ENCODE measurements at regions not wholly inside any gene's neighbourhood (a gene's known extent, or its start where the extent isn't known, plus 50 kb on each side); places are given as distances from the start of the nearest gene placed in this dataset.

DNA sequence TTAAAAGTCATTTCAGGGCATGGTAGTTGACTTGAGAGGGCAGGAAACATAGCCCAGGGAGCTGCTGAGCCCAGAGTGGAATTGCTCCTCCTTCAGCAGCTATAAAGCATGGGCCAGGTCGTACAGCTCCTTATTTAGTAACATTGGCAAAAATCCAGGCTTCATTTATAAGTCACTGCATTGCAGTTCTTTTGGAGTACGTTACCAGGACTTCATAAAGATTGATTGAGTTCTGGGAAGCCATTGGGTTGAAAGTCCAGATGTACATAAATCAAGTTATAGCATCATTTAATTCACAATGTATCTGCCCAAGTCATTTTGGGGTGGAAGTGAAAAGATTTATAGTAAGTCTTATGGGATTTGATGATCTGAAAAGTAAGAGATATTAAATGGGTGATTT is 53.0 kb upstream of the ANKEF1 start:
- DNase-seq (ENCODE audit: low read depth in 2 of 3, low spot score in 2 of 3): no peak

DNA sequence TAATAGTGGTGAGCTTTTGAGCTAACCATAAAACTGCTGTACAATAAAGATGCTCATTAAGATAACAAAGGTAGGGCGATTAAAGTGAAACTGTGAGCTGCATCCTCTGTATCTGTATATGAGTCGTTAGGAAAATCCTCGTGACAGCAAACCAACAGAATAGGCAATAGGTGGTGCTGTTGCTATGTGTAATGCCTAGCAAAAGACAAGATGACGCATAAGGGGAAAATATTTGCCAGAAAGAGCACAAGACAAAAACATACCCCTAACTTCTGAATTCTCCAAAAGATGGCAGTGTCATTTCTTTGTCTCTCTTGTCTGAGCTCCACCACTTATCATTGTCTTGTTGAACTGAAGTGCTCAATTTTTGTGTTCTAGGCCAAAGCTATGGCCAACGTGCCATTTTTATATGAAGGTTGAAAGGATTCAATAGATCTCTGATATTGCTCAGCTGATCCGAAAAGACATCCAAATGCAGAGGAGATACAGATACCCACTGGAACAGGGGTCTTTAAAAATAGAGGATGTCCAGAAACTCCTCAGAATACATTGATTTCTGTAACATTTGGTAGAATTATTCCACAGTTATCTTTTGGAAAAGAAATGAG is 56.3 kb upstream of the ANKEF1 start:
- DNase-seq (ENCODE audit: low read depth in 2 of 3, low spot score in 2 of 3): no peak

DNA sequence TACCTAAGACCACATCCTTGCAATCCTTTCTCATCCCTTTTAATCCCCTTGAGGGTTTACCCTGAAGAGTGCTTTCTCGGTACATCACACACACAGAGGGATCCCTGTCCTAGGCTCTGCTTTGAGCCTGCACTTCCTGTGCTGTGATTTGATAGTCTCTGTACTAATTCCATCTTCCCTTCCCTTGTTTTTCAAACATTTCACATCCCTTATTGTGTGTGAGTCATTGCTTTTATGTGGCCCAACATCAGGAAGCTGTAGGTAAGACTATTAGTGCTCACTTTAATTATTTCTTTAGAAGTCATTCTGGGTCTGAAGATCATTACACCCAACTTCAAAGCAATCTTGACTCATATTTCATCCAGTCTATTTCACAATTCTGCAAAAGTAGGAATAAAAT is 57.2 kb upstream of the ANKEF1 start:
- no peak for DNase-seq (ENCODE audit: low read depth in 2 of 3, low spot score in 2 of 3)

DNA sequence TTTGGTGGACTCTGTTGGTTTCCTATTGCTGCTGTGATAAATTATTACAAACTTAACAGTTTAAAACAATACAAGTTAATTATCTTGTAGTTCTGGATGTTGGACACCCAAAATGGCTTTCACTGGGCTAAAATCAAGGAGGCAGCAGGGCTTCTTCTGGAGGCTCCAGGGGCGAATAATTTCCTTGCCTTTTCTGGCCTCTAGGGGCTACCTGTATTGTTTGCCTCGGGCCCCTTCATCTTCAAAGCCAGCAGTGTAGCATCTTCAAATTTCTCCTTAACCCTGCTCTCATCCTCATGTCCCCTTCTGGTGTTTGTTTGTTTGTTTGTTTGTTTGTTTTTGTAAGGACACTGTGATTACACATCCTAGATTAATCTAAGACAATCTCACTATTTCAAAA is 60.5 kb upstream of the ANKEF1 start:
- DNase-seq (ENCODE audit: low read depth in 2 of 3, low spot score in 2 of 3): no peak

DNA sequence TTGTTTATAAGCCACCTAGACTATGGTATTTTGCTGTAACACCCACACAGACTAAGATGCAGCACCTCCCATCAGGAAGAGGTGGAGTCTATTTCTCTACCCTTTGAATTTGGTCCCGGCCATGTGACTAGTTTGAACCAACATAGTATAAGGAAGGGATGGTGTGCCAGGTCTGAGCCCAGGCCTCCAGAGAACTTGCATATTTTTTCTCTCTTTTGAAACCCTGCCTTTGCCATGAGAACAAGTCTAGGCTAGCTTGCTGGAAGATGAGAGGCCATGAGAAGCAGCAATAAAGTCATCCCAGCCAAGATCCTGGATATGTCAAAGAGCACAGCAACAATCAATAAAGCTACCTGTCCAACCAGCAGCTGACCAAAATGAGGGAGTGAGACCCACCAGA is 63.0 kb upstream of the ANKEF1 start:
- DNase-seq (ENCODE audit: low read depth in 2 of 3, low spot score in 2 of 3): no peak

DNA sequence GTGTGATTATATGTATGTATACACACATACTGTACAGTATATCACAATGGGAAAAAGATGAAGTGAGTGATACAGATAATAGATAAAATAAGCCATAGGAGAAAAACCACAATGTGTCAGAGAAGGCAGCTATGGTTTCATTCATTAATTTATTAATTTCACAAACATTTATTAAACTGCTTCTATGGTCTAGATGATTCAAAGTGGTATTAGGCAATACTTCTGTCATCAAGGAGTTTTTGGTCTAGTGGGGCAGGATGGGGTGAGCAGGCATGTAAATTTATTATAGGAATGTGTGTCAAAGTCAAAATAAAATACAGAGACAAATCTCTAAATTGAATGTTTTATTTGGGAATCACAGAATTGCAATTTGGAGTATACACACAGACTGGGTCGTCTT is 65.2 kb upstream of the ANKEF1 start:
- no peak for DNase-seq (ENCODE audit: low read depth in 2 of 3, low spot score in 2 of 3)

DNA sequence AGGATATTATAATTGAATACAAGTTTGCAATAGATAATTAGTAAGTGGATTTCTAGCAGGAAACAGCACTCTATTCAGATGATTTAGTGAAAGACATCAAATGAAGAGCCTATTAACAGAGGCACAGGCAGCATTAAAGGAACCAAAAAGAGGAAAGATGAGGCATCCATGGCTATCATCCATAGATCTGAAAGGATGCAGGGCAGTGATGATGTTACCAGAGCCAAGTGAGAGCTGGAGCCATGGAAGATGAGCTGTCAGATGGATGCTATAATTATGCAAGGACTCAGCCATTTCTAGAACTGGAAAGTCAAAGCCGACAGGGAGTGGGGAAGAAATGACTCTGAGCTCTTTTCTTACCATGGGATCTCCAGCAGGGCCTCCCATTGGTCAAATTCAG is 66.8 kb upstream of the ANKEF1 start:
- no peak for DNase-seq (ENCODE audit: low read depth in 2 of 3, low spot score in 2 of 3)

DNA sequence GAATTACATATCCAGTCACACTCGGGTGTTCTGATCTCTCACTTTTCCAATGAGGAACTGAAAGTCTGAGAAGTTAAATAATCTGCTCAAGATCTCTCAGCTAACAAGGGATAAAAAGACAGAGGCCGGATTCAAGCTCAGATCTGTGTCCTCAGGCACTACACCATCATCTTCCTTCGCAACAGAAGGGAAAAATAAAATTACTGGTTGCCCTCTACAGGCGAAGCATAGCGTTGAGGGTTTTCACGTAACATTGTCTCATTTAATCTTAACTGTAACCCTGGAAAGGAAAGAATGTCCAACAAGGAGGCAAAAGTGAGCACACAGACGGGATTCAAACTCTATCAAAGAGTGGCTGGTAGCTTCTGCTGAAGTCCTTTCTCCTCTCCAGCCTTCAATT is 67.8 kb upstream of the ANKEF1 start:
- DNase-seq (ENCODE audit: low read depth in 2 of 3, low spot score in 2 of 3): no peak

DNA sequence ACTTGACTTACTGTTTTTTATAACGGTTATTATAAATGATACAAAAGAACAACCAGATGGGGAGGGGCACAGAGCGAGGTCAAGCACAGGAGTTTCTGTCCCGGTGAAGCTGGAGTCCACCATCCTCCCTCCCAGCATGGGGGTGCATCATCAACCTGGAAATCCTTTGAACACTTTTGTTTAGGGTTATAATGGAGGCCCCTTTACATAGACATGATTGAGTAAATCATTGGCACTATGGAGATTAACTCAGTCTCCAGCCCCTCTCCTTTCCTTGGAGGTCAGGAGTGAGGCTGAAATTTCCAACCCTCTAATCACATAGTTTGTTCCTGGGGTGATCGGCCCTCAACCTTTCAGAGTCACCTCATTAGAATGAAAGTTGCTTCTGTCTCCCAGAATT is 71.8 kb upstream of the ANKEF1 start:
- no peak for DNase-seq (ENCODE audit: low read depth in 2 of 3, low spot score in 2 of 3)

DNA sequence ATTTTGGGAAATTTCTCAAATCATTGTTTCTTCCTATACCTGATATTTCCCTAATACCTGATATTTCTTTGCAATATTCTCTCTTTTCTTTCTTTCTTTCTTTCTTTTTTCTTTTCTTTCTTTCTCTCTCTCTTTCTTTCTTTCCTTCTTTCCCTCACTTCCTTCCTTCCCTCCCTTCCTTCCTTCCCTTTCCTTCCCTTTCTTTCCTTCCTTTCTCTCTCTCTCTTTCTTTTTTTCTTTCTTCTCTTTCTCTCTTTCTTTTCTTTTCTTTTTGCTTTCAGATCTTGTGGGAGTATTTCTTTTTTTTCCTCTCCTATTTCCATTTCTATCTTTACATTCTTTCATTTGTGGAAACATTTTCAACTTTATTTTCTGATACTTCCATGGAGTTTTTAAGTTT is 76.1 kb upstream of the ANKEF1 start:
- DNase-seq (ENCODE audit: low read depth in 2 of 3, low spot score in 2 of 3): no peak

DNA sequence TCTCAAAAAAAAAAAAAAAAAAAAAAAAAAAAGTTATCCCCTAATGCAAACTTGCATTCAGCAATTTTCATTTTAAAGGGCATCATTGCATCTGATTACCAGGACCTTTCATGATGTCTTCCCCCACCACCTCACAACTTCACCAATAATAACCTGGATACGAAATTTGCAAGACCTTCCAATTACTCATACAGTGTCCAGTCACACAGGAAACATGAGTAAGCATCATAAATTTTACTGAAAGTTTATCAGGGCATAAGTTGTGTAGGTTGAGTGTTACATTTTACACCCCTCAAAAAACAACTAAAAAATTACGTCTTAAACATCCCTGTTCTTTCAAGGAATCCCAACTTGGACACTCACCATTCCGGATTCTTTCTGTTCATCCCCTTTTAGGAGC is 79.1 kb upstream of the ANKEF1 start:
- no peak for DNase-seq (ENCODE audit: low read depth in 2 of 3, low spot score in 2 of 3)

DNA sequence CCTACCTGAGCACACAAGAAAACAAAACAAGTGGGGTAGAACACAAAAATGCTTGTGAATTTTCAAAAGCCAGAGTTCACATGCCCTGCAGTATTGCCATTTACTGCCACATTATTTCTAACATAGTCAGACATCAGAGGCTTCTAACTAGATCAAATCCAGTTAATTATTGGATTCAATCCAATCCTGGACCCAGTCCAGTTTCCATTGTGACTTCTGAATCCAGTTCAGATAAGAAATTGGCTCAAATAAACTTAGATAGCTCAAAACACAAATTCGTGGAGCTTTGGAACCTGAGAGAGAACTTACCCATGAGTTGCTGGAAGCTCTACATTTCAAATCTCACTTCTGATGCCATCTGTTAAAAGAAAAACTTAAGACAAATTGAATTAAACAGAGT is 85.2 kb upstream of the ANKEF1 start:
- no peak for DNase-seq (ENCODE audit: low read depth in 2 of 3, low spot score in 2 of 3)

DNA sequence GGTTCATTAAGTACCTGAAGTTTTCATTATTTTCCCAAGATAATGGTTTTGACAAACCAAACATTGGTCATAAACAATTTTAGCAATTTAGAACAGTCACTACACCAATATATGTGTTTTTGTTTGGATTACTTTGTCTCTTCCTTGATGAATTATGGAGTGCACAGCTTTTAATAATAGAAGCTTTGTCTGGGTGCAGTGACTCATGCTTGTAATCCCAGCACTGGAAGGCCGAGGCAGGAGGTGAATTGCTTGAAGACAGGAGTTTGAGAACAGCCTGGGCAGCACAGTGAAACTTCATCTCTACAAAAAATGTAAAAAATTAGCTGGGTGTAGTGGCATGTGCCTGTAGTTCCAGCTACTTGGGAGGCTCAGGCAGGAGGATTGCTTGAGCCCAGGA is 89.4 kb upstream of the ANKEF1 start:
- no peak for DNase-seq (ENCODE audit: low read depth in 2 of 3, low spot score in 2 of 3)

DNA sequence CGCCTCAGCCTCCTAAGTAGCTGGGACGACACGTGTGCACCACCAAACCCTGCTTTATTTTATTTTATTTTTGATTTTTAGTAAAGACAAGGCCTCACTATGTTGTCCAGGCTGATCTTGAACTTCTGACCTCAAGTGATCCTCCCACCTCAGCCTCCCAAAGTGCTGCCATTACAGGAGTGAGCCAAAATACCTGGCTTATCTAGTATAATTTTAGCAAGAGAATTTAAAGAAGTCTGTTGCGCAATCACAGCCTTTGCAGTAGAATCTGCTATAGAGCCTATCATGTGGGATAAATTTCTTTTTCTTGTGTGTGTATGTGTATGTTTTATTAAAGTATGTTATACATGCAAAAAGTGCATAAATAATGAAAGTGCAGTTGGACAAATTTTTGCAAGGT is 92.1 kb upstream of the ANKEF1 start:
- no peak for DNase-seq (ENCODE audit: low read depth in 2 of 3, low spot score in 2 of 3)

DNA sequence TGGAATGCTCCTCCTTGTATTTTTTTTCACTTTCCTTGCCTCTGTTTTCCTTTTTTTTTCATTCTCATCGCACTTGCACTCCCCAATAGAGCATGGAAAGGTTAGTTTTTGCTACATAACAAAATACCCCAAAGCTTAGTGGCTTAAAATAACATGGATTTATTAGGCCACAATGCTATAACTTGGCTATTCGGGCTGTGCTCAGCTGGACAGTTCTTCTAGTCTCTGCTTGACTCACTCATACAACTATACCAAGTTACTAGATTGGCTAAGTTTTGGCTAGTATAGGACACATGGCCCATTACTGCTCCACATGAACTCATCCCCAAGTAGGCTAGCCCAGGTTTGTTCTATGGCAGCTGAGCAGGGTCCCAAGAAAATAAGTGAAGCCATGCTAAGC is 94.5 kb upstream of the ANKEF1 start:
- no peak for DNase-seq (ENCODE audit: low read depth in 2 of 3, low spot score in 2 of 3)

DNA sequence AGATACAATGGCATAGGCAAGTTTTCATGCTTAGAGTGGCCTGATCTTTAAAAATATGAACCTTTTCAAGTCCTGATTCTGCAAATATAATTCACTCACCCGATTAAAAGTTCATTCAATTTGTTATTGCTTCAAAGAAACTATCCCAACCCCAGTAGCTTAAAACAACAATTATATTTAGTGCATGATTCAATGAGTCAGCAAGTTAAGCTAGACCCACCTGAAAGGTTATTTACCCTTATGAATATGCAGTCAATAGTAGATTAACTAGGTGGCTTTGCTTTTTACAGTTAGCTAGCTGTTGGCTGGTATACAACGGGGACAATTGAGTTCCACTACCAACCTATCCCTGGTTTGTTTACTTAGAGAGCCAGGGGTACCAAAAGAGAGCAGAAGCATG is 95.6 kb upstream of the ANKEF1 start:
- DNase-seq (ENCODE audit: low read depth in 2 of 3, low spot score in 2 of 3): no peak

DNA sequence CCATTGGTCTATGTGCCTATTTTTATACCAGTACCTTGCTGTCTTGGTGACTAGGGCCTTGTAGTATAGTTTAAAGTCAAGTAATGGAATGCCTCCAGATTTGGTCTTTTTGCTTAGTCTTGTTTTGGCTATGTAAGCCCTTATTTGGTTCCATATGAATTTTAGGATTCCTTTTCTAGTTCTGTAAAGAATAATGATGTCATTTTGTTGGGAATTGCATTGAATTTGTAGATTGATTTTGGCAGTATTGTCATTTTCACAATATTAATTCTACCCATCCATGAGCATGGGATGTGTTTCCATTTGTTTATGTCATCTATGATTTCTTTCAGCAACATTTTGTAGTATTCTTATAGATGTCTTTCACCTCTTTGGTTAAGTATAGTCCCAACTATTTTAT is 96.4 kb upstream of the PAK5 start:
- no peak for DNase-seq (ENCODE audit: low read depth in 2 of 3, low spot score in 2 of 3)

DNA sequence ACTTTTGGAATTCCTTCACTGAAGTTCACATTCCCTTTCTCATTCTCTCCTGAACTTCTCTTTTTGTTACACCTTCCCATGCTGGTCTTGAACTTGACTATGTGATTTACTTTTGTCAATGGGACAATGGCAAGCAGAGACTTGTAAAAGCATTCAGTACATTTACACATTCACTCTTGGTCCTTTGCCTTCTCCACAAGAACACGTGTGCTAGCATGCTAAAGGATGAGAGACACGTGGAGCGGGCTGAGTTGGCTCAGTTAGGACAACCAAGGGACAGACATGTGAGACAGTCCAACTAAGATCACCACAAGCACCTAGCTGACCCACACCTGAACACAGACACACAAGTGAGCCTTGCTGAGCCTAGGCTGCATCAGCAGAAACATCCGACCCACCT is 91.3 kb upstream of the PAK5 start:
- no peak for DNase-seq (ENCODE audit: low read depth in 2 of 3, low spot score in 2 of 3)

DNA sequence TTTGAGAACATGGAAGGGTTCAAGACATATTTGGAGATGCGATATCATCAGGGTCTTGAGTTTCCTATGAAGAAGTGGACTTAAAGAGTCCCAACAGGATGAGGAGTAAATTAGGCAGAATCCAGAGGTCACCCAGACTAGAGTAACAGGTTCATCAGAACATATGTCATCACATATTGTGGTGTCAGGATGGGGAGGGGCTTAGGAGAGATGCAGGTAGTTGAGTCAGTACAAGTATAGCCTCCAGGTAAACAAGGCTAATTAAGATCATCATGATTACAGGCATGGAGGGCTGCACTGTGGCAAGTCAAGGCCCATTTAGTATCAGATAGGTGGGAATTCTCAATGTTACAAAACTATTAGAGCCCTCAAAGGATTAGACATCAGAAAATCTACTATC is 90.1 kb upstream of the PAK5 start:
- DNase-seq (ENCODE audit: low read depth in 2 of 3, low spot score in 2 of 3): no peak

DNA sequence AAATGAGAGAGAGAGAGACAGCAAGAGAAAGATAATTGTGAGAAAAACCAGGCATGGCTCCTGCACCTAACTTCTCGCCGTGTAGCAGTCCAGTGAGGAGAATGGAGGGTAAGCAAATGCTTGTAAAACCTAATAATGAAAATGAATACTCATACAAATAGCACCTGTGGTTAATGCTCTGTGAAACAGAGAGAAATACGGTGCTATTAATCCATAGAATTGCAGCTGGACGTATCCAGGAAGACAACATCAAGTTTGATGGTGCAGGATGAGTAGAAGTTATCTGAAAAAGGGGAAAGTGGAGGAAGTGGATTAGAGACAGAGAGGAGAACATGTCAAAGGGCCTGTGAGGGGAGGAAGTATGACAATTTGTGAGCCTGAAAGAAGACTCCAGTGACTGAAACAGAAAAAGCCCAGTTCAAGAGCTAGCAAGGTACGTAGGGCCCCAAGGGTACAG is 89.4 kb upstream of the PAK5 start:
- DNase-seq (ENCODE audit: low read depth in 2 of 3, low spot score in 2 of 3): no peak

DNA sequence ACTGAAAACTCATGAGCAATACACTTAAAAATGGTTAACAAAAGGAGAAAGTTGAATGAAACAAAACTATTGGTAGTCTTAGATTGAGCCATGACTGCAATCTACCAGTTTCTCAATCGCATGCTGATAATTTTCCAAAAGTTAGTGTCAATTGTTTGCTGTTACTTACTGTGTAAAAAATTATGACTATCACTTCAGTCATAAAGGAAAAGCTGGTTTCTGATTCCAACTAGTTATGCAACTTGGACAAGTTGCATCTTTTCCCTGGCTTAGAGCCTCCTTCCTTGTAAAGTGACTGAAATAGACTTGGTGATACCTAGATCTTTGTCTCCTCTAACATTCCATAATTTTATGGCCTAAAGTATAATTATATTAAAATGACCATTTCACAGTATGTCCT is 88.3 kb upstream of the PAK5 start:
- DNase-seq (ENCODE audit: low read depth in 2 of 3, low spot score in 2 of 3): no peak

DNA sequence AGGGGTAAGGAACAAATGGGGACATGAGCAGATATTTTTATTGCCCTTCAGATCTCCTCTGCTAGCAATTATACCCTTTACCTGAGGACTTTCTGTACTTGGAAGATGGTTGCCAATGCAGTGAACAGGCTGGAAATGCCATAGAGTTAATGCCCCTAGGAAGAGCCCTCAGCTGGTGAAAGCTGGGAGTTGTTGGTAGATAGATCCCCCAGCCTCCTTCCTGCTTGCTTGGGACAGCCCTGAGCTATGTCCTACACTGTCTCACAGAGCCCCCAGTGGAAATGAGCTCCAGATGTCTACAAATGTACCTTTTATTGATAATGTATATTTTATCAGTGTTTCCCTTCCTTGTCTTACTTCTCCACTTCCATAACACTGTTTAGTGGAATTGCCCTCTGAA is 87.6 kb upstream of the PAK5 start:
- no peak for DNase-seq (ENCODE audit: low read depth in 2 of 3, low spot score in 2 of 3)

DNA sequence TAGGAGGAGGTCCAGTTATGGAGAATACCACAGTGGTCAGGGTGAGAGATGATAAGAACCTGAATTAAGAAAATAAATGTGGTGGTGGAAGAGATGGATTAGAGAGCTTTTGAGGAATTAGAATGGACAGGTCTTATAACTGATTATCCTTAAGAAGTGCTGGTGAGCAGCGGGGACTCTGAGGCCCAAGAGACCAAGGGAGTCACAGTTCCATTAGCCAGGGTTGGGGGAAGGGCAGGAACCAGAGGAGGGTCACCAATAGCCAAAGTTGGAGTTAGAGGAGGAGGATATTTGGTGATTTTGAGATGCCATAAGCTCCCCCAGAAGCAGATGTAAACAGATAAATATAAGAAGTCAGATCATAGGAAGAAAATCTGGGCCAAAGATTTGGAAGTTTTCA is 87.1 kb upstream of the PAK5 start:
- DNase-seq (ENCODE audit: low read depth in 2 of 3, low spot score in 2 of 3): no peak

DNA sequence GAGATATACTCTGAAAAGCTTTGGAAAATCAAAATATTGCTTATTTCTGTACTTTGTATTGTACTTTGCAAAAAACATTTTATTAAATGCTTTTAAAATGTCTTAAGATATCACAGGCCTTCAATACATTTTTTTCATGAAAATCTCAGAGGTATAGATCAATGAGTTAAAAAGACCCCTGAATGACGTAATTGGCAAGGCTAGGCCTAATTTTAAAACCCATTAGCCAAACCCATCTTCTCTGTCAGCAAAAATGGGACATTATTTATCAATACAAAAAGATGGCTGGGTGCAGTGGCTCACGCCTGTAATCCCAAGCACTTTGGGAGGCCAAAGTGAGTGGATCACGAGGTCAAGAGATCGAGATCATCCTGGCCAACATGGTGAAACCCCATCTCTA is 84.8 kb upstream of the PAK5 start:
- no peak for DNase-seq (ENCODE audit: low read depth in 2 of 3, low spot score in 2 of 3)

Measured in activated CD8-positive, alpha-beta memory T cell treated with anti-CD3 and anti-CD28 coated beads for 48 hours (primary cell).